GM21786 (cell line): ENCODE measurements at regions not wholly inside any gene's neighbourhood (a gene's known extent, or its start where the extent isn't known, plus 50 kb on each side); places are given as distances from the start of the nearest gene placed in this dataset.

ENCODE experiments used
- ATAC-seq: cut with Tn5 transposase; IDR thresholded peaks from one replicate; pipeline ENCODE4 v1.9.1; 2021; ENCODE audit not compliant: unreplicated experiment

- ATAC-seq, result no peak
Measured at GRCh38 chr11:92276773-92277172, 52.2 kb downstream of the FAT3 start.

- no peak for ATAC-seq
Measured at GRCh38 chr11:92277871-92278270, 53.3 kb downstream of the FAT3 start.

- ATAC-seq, result no peak
Measured at GRCh38 chr11:92278791-92279433, 54.3 kb downstream of the FAT3 start.

GRCh38 chr11:92284107-92284506 lies 59.5 kb downstream of the FAT3 start:
- ATAC-seq, result no peak

GRCh38 chr11:92284558-92284957 lies 59.9 kb downstream of the FAT3 start:
- no peak for ATAC-seq

- no peak for ATAC-seq
Measured at GRCh38 chr11:92285776-92286175, 61.2 kb downstream of the FAT3 start.

GRCh38 chr11:92286709-92287108 lies 62.1 kb downstream of the FAT3 start:
- ATAC-seq, result no peak

- no peak for ATAC-seq
Measured at GRCh38 chr11:92295175-92296137, 70.8 kb downstream of the FAT3 start.

GRCh38 chr11:92296138-92296515 lies 71.5 kb downstream of the FAT3 start:
- no peak for ATAC-seq

- ATAC-seq, result no peak
Measured at GRCh38 chr11:92297567-92298553, 73.2 kb downstream of the FAT3 start.

GRCh38 chr11:92300876-92301275 lies 76.3 kb downstream of the FAT3 start:
- no peak for ATAC-seq

- ATAC-seq, result no peak
Measured at GRCh38 chr11:92302770-92303169, 78.2 kb downstream of the FAT3 start.

- no peak for ATAC-seq
Measured at GRCh38 chr11:92304271-92304670, 79.7 kb downstream of the FAT3 start.

GRCh38 chr11:92306966-92307510 lies 82.4 kb downstream of the FAT3 start:
- ATAC-seq, result no peak

- ATAC-seq, result no peak
Measured at GRCh38 chr11:92308366-92308765, 83.7 kb downstream of the FAT3 start.

GRCh38 chr11:92311616-92312449 lies 87.2 kb downstream of the FAT3 start:
- no peak for ATAC-seq

- ATAC-seq, result no peak
Measured at GRCh38 chr11:92313784-92314183, 89.2 kb downstream of the FAT3 start.

- ATAC-seq, result no peak
Measured at GRCh38 chr11:92314499-92314898, 89.9 kb downstream of the FAT3 start.

GRCh38 chr11:92316106-92316809 lies 91.6 kb downstream of the FAT3 start:
- no peak for ATAC-seq
